ENCODE measurements at regions not wholly inside any gene's neighbourhood (a gene's known extent, or its start where the extent isn't known, plus 50 kb on each side); places are given as distances from the start of the nearest gene placed in this dataset.

DNA sequence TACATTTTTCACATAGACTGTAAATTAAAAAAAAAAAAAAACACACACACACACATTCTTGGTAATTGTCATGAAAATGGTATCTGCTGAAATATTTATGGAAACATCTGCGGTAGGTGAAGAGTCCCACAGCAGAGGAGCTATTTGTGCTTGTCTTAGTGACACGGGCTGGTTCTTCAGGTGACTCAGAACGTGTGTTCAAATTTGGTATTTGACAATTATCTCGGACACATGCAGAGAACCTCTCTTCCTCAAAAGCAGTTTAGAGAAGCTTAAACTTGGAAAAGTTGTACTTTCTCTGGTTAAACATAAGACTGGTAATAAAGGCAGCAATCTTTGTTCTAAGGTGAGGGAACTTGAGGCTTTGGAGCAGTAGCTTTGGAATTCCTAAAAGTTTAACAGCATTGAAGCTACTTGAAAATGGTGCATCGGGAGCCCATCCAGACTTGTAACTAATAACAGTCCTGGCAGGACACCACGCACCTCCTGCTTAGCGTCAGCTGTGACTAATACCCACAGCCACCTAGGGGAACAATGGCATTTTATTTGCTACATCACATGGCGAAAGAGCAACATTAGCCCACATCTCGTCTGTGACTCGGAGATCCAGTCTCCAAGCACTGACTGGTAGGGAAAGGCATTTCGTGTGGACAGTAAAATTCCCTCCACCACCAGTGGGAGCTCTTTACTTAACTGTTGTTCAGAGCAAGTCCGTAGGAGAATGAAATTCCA lies 1505.1 kb upstream of the SLC10A2 start:
- H3K9ac ChIP-seq (ENCODE audit: insufficient read length) = no peak overlapping the region
- H3K36me3 ChIP-seq (ENCODE audit: insufficient read depth, low read length) = no peaks in the 10 kb centered on the region
- no peak overlapping the region for H3K27ac ChIP-seq
- H3K4me3 ChIP-seq = no peak overlapping the region
- no peaks in the 10 kb centered on the region for H3K9me3 ChIP-seq (ENCODE audit: low read depth, low read length)
- no peak for TF ChIP-seq EZH2 (IDR thresholded peaks at IDR 0.05)
- no peak for TF ChIP-seq FOXP2 (optimal IDR thresholded peaks at IDR 0.05; ENCODE audit: control extremely low read depth, extremely low read length, insufficient read depth)
- no peak for TF ChIP-seq POLR2AphosphoS5 (IDR thresholded peaks at IDR 0.05; ENCODE audit: borderline replicate concordance, low read depth, low read length)
- DNase-seq (ENCODE audit: low read depth, low spot score) = no peak

- Histone ChIP-seq H3K36me3 (ENCODE audit: insufficient read depth, low read length) (no peaks in the 10 kb centered on the region), H3K4me3 (no peak overlapping the region), H3K27ac (no peak overlapping the region), H3K9me3 (ENCODE audit: low read depth, low read length) (no peaks in the 10 kb centered on the region), H3K9ac (ENCODE audit: insufficient read length) (no peak overlapping the region)
- no peak for TF ChIP-seq FOXP2 (optimal IDR thresholded peaks at IDR 0.05; ENCODE audit: control extremely low read depth, extremely low read length, insufficient read depth)
- TF ChIP-seq POLR2AphosphoS5 (IDR thresholded peaks at IDR 0.05; ENCODE audit: borderline replicate concordance, low read depth, low read length) = no peak
- no peak for TF ChIP-seq EZH2 (IDR thresholded peaks at IDR 0.05)
- no peak for DNase-seq (ENCODE audit: low read depth, low spot score)
Observed at GRCh38 chr13:104567114-104567513, 1500.9 kb upstream of the SLC10A2 start.

DNA sequence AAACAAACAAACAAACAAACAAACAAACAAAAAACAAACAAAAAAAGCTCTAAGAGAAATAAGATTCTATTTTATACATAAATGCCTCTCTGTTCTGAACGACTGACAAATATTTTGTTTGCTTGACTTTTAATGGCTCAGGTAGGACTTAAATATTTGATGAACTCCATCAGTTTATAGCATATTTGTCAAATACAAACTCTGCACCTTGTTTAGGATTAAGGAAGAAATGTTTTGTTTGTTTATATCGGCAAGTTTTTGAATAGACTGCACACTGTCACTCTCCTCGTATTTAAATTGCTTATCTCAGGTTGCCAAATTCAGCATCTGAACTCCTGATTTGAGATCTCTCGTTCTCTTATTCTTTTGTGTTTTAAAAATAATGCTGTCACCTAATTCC lies 1499.7 kb upstream of the SLC10A2 start:
- Histone ChIP-seq H3K27ac (no peak overlapping the region), H3K9ac (ENCODE audit: insufficient read length) (no peak overlapping the region), H3K4me3 (no peak overlapping the region), H3K9me3 (ENCODE audit: low read depth, low read length) (no peaks in the 10 kb centered on the region), H3K36me3 (ENCODE audit: insufficient read depth, low read length) (no peaks in the 10 kb centered on the region)
- no peak for DNase-seq (ENCODE audit: low read depth, low spot score)
- TF ChIP-seq POLR2AphosphoS5 (IDR thresholded peaks at IDR 0.05; ENCODE audit: borderline replicate concordance, low read depth, low read length) = no peak
- TF ChIP-seq EZH2 (IDR thresholded peaks at IDR 0.05) = no peak
- TF ChIP-seq FOXP2 (optimal IDR thresholded peaks at IDR 0.05; ENCODE audit: control extremely low read depth, extremely low read length, insufficient read depth) = no peak

DNA sequence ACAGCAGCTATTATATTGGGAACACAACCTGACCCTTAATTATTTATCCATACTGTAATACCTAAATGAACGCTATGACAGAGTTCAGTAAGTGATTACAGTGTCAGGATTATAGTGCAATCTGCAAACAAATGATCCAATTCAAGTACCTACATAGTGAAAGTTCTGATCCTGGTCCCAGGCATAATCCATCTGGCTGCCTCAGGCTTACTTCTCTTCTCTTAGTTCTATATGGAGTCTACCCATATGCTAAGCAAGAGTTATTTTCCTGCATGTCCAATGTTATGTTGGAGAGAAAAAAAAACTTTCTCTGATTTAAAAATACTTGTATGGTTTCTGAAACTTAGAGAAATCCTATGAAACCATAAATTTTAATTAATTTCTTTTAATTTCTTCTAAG lies 1487.7 kb upstream of the SLC10A2 start:
- TF ChIP-seq POLR2AphosphoS5 (IDR thresholded peaks at IDR 0.05; ENCODE audit: borderline replicate concordance, low read depth, low read length) (no peak), FOXP2 (optimal IDR thresholded peaks at IDR 0.05; ENCODE audit: control extremely low read depth, extremely low read length, insufficient read depth) (no peak), EZH2 (IDR thresholded peaks at IDR 0.05) (no peak)
- Histone ChIP-seq H3K36me3 (ENCODE audit: insufficient read depth, low read length) (no peaks in the 10 kb centered on the region), H3K9ac (ENCODE audit: insufficient read length) (no peak overlapping the region), H3K9me3 (ENCODE audit: low read depth, low read length) (no peaks in the 10 kb centered on the region), H3K27ac (no peak overlapping the region), H3K4me3 (no peak overlapping the region)
- no peak for DNase-seq (ENCODE audit: low read depth, low spot score)

DNA sequence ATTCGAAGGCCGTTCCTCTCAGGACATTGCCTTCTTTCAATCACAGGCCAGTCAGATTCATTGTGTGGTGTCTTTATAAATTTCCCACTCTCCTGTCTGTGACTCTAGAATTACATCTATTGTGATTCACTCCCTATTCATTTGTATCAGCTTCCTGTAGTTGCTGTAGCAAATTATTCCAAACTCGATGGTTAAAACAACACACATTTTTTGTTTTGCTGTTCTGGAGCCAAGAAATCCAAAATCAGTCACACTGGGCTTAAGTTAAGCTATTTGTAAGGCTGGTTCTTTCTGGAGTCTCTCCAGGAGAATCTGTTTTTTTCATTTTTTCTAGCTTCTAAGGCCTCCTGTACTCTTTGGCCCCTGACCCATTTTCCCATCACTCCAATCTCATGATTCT lies 1487.0 kb upstream of the SLC10A2 start:
- no peaks in the 10 kb centered on the region for H3K36me3 ChIP-seq (ENCODE audit: insufficient read depth, low read length)
- no peak for TF ChIP-seq EZH2 (IDR thresholded peaks at IDR 0.05)
- H3K9me3 ChIP-seq (ENCODE audit: low read depth, low read length) = no peaks in the 10 kb centered on the region
- no peak overlapping the region for H3K27ac ChIP-seq
- no peak overlapping the region for H3K9ac ChIP-seq (ENCODE audit: insufficient read length)
- no peak overlapping the region for H3K4me3 ChIP-seq
- DNase-seq (ENCODE audit: low read depth, low spot score) = no peak

GRCh38 chr13:104534847-104535246 lies 1468.6 kb upstream of the SLC10A2 start:
- Histone ChIP-seq H3K36me3 (ENCODE audit: insufficient read depth, low read length) (no peaks in the 10 kb centered on the region), H3K9me3 (ENCODE audit: low read depth, low read length) (no peaks in the 10 kb centered on the region), H3K4me3 (no peak overlapping the region), H3K9ac (ENCODE audit: insufficient read length) (no peak overlapping the region), H3K27ac (no peak overlapping the region)
- no peak for DNase-seq (ENCODE audit: low read depth, low spot score)
- TF ChIP-seq FOXP2 (optimal IDR thresholded peaks at IDR 0.05; ENCODE audit: control extremely low read depth, extremely low read length, insufficient read depth) (no peak), EZH2 (IDR thresholded peaks at IDR 0.05) (no peak), POLR2AphosphoS5 (IDR thresholded peaks at IDR 0.05; ENCODE audit: borderline replicate concordance, low read depth, low read length) (no peak)

- H3K9me3 ChIP-seq (ENCODE audit: low read depth, low read length) = no peaks in the 10 kb centered on the region
- H3K36me3 ChIP-seq (ENCODE audit: insufficient read depth, low read length) = no peaks in the 10 kb centered on the region
- H3K4me3 ChIP-seq = no peak overlapping the region
- H3K27ac ChIP-seq = no peak overlapping the region
- no peak for DNase-seq (ENCODE audit: low read depth, low spot score)
- TF ChIP-seq POLR2AphosphoS5 (IDR thresholded peaks at IDR 0.05; ENCODE audit: borderline replicate concordance, low read depth, low read length) (no peak), EZH2 (IDR thresholded peaks at IDR 0.05) (no peak), FOXP2 (optimal IDR thresholded peaks at IDR 0.05; ENCODE audit: control extremely low read depth, extremely low read length, insufficient read depth) (no peak)
- no peak overlapping the region for H3K9ac ChIP-seq (ENCODE audit: insufficient read length)
Observed at GRCh38 chr13:104532132-104532531, 1465.9 kb upstream of the SLC10A2 start.

GRCh38 chr13:104530741-104531140 lies 1464.5 kb upstream of the SLC10A2 start:
- Histone ChIP-seq H3K36me3 (ENCODE audit: insufficient read depth, low read length) (no peaks in the 10 kb centered on the region), H3K9me3 (ENCODE audit: low read depth, low read length) (no peaks in the 10 kb centered on the region), H3K4me3 (no peak overlapping the region), H3K9ac (ENCODE audit: insufficient read length) (no peak overlapping the region), H3K27ac (no peak overlapping the region)
- no peak for DNase-seq (ENCODE audit: low read depth, low spot score)
- TF ChIP-seq EZH2 (IDR thresholded peaks at IDR 0.05) = no peak

DNA sequence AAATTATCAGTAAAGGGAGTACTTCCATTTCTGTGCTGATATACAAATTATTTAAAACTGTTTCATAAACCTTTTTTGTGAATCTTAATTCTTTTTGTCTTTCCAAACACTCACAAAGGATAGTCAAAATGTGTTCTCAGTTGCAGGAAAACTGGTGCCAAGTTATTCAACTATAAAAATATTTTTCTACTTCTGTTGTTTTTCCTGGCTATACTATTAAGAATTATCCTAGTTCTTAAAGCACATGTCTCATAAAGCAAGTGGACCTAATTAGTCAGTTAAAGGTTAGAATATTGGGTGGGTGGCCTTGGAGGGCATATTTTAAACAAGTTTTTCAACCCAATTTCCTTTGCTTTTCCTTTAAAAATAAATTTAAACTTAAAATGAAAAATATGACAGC lies 1460.3 kb upstream of the SLC10A2 start:
- no peaks in the 10 kb centered on the region for H3K36me3 ChIP-seq (ENCODE audit: insufficient read depth, low read length)
- no peak overlapping the region for H3K27ac ChIP-seq
- no peak overlapping the region for H3K4me3 ChIP-seq
- H3K9me3 ChIP-seq (ENCODE audit: low read depth, low read length) = no peaks in the 10 kb centered on the region
- TF ChIP-seq FOXP2 (optimal IDR thresholded peaks at IDR 0.05; ENCODE audit: control extremely low read depth, extremely low read length, insufficient read depth) (no peak), EZH2 (IDR thresholded peaks at IDR 0.05) (no peak), POLR2AphosphoS5 (IDR thresholded peaks at IDR 0.05; ENCODE audit: borderline replicate concordance, low read depth, low read length) (no peak)
- DNase-seq (ENCODE audit: low read depth, low spot score) = no peak
- H3K9ac ChIP-seq (ENCODE audit: insufficient read length) = no peak overlapping the region

Data from SK-N-MC (cell line).